DMS114 treated with DMSO at 0.1 percent for 48 hours (cell line): ENCODE measurements at regions not wholly inside any gene's neighbourhood (a gene's known extent, or its start where the extent isn't known, plus 50 kb on each side); places are given as distances from the start of the nearest gene placed in this dataset.
"Not testable (repeated sequence)": the region's sequence is repeated elsewhere in the genome, so short reads cannot be mapped to it uniquely, and the experiment has no call there.

ENCODE experiments used
- DNase-seq: peaks from one replicate; lab custom pipeline; 2025; ENCODE audit not compliant: unreplicated experiment; lab: John Stamatoyannopoulos, UW

DNA sequence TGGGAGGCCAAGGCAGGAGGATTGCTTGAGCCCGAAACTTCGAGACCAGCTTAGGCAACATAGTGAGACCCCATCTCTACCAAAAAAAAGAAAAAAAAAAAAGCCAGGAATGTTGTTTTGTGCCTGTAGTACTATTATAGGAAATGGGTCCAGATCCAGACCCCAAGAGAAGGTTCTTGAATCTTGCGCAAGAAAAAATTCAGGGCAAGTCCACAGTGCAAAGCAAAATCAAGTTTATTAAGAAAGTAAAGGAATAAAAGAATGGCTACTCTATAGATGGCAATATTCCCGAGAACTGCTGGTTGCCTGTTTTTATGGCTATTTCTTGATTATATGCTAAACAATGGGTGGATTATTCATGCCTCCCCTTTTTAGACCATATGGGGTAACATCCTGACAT lies 51.2 kb upstream of the RDX start:
- DNase-seq: no peak

DNA sequence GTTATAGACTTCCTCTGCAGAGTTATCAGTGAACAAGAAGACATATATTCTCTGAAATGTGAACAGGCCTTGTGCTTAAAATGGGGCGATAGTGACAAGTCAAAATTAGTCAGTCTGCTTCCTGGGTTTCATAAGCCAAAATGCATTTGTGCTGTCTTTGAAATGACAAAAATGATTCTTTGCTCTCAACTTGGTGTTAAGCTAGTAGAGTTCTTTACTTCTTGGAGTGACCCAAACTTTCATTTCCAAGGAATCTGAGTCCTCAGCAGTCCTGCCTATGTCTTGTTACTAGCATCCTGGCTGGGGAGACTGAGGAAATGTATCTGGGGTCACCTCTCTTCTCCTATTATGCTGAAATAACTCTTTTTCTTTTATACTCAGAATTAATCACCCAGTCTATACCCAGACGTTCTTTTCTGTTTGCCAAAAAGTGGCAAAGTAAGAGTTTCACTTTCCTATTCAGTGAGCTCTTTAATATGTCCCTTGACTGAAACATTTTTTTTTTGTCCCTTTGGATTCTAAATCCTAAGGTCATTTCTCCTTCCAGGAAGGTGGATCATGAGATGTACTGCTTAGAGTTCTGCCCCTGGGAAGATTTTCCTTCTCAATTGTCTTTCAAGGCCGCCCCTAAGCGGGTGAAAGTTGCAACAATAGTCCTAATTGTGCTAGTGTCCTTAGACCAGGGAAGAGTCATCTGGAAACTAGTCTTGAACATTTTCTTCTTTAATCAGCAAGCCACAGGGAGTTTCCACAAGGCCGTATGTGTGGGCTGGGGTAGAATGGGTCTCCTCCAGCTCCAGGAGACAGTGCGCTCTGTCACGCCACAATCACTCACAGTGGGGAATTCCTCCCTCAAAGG lies 53.0 kb upstream of the RDX start:
- DNase-seq: no peak

DNA sequence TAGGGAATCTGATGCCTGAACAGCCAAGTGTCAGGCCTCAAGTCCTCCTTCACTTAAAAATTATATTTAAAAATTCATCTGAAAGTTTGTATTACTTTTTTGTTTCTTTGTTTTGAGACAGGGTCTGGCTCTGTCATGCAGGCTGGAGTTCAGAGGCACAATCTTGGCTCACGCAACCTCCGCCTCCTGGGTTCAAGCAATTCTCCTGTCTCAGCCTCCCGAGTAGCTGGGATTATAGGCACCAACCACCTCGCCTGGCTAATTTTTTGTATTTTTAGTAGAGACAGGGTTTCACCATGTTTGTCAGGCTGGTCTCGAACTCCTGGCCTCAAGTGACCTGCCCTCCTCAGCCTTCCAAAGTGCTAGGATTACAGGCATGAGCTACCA lies 53.6 kb upstream of the RDX start:
- not testable (repeated sequence) for DNase-seq

DNA sequence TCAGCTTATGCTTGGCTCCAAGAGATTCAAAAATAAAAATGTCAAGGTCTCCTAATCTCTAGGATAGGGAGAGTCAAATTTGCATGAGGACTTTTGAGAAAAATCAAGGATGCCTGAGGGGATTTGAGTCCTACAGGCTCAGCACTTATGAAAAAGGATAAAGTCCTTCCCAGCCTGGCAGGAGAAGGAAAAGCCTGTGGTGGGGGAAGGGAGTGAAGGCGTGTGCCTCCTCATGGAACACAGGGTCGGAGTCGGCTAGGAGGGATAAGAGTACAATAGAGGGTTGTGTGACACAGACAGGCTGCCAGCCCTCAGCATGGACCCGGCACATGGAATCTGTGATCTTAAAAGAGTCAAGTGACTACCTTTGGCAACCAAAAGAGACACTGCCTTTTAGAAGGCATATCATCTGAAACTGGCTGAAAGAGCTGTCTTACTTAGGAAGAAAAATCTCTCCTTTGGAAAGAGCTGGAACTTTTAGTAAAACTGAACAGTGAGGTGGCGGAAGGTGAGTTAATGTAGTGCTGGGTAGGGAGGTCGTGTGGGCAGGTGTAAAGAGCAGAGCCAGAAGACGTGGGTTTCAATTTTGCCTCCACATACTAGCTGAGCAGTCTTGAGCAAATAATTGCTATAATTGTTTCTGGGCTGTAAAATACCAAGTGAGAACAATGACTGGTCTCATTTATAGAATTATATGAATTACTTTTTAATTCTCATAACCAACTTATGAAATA lies 58.8 kb upstream of the RDX start:
- DNase-seq: no peak

DNA sequence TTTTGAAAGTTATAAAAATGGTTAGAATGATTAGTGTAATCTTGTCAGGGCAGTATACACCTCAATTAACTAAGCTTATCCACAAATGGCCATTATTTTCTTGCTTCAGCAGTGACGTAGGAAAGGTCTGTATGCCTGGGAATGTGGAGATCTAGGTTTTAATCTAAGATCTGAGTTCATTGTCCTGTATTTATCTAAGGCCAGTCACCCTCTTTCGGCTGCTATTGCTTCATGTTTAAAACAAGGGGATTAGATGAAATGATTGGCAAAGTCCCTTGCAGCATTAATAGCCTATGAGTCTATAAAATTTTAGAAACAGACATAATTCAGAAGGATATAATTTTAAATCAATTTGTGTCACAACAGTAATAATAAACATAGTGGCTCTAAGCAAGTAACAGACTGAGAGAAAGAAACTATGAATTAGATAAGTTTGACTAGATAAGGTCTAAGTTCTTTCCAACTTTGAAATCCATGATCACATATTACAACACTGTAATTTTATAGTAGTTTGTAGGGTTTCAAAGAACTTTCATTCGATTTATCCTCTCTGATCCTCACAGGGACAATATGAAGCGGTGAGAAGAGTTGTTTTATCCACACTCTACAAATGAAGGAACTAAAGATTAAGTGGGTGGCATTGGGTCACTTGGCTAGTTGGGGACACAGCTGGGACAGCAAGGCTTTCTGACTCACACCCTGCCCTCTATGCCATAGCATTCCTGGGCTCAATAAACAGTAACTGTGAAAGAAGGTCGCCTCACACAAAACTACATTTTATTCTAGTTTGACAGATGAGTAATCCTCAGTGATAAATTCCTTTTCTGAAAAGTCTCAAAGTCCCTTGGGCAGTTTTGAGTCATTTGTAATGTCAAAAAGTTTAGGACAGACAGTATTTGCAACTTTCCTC lies 60.6 kb upstream of the RDX start:
- DNase-seq: no peak

DNA sequence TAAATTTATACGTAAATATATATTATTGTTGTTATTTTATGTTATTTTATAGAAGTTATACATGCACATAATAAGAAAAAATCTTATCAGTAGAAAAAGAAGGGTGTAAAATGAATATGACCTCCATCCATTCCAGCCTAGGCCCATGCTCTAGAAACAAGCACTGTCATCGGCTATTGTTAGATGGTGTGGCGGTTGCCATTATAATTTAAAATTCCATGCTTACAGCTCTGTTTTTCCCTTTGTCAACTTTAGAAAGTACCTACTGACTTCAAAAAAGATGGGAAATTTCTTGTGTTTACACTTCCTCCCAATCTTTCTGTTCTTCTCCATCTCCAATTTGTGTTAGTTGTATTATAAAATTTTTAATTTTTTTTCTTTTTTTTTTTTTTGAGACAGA lies 61.9 kb upstream of the RDX start:
- no peak for DNase-seq

DNA sequence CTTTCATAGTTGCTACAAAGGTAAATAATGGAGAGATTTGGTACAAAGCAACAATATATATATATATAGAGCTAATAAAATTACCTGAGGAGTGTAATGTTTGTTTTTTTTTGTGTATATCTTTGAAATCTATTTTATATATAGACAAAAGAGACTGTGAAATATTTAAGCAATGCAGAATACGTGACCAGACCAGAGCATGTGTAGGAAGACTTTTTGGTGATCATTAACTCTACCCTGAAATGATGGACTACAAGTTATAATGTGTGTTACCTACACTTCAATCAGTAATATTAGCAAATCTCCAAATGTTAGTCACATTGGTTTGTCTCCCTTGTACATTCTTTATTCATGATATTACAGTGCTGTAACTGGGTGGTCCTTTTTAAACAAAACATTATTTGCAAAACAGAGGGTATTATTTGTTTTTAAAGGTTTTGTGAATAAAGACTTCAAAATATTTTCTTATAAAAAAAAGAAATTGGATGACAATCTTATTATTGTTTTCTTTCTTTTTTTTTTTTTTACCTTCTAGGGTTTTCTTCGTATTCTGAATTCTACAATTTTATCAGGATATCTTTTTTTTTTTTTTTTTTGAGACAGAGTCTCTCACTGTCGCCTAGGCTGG lies 64.5 kb upstream of the RDX start:
- not testable (repeated sequence) for DNase-seq

DNA sequence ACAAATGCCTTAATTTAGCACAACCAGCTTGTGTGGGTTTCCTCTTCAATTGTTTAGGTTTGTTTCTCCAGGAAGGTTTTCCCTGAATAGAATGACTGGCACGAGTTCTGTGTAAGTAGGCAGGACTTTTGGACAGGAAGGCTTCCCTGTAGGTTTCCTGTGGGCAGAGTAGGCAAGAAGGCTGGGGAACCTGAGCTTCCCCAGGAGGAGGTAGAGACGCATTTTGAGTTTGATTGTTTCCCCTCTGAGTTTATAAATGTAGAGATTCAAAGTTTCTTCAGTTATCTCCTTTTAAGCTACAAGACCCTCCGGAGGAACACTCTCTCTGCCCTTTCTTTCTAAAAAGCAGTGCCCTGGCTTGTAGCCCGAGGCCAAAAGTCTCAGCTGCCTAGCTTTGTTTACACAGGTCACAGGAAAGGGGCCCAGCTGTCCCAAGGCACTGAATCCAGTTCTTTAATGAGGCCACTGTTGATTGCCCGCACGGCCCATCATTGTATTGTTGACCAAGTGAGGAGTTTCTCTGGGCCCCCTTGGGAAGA lies 66.6 kb upstream of the RDX start:
- no peak for DNase-seq

DNA sequence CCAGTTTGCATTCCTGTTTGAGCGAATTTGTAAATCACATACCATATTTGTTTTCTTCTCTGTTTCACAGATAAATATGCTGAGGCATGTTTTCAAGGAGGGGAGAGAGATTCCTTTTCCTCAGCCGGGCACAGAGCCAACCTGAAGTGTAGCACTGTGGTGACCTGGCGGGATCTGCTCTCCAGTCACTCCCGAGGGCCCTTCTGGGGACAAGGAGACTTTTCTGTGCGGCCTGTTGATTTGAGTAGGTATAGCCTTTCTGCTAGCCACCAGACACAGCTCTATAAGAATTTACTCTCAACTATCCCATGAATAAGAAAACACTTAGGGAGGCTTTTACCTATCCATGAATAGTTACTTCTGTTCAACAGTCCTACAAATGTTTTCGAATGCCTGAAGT lies 63.5 kb upstream of the FDX1 start:
- DNase-seq: no peak

DNA sequence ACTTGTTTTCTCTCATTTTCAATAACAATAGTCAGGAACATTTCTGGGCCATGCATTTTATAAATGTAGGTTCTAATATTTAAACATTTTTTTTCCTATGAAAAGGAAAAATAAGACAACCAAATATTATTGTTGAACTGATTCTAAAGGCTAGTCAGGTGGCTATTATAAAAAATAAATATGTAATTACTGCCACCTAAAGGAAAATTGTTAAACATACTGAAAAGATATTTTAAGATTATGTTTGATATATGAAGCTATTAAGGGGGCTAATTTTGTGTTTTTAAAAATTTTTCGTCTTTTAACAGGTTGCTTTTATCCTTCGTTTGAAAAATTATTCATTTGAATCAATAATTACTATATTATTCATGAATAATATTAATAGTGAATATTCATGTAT lies 62.2 kb upstream of the FDX1 start:
- peak; percentile 4 for DNase-seq

DNA sequence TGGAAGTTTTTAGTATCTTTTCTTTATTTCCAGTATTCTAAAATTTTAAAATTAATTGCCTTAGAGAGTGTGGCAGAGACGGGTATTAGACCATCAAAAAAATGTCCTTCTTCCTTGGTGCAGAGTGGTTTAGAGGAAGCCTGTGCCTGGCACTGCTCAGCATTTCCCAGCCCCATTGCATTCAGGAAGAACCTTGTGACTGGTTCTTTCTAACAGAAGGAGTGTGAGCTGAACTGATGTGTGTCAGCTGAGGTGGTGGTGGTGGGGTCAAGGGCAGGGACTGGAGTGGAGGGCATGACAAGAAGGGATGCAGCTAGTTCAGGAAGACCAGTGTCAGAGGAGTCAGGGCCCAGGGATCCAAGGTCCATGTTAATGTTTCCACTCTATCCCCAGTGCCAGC lies 58.7 kb upstream of the FDX1 start:
- DNase-seq: no peak

DNA sequence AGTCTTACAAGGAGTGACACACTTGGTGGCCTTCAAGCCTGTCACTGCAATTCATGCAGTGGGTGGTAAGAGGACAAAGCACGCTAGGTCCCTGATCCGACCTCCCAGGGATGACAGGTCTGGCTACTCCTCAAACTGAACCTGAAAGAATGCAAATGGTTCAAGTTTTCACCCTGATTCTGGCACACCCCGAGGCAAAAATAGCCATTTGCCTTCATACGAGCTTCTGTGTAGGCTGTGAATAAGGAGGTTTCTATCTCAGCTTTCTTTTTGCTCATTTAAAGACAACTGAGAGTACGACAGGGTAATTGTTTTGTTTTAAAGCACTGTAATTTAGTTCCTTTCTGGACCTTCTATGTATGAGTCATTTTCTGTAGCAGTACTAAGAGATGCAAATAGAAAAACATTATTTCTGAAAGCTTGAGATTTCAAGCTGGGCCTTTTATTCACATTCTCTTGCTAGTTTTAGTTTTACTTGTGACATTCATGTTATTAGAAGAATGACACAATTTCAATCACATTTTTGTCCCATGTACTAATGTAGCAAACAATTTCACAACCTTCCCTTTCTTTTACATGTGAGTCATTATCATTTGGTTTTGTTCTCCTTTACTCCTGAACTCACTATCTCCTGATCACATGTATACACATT lies 56.6 kb upstream of the FDX1 start:
- DNase-seq: no peak

DNA sequence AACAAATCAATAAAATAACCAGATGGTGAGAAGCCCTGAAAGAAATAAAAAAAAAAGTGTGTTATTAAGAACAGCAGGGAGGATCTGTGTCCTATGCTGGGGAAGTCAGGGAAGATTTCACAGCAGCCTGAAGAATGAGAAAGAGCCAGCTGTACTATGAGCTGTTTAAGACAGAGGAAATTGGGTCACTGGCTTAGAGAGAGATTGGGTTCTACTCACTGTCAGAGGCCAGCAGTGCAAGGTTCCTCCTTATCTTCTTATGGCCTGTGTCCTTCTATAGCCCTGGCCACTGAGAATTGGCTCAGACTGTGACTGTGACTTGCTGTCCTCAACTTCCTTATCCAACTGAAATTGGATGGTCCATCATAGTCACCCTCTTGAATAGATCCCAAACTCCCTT lies 54.8 kb upstream of the FDX1 start:
- no peak for DNase-seq

DNA sequence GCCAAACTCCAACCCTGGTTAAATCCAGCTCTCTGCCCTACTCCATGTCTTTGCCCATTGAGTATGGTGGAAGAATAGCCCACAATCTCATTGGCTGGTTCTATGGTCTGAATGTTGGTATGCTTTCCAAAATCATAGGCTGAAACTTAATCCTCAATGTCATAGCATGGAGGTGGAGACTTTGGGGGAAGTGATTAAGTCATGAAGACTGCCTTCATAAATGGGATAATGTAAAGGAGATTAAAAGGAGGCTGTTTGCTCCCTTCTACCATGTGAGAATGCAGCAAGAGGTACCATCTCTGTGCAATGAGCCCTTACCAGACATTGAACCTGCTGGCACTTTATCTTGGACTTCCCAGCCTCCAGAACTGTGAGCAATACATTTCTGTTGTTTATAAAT lies 54.4 kb upstream of the FDX1 start:
- no peak for DNase-seq

DNA sequence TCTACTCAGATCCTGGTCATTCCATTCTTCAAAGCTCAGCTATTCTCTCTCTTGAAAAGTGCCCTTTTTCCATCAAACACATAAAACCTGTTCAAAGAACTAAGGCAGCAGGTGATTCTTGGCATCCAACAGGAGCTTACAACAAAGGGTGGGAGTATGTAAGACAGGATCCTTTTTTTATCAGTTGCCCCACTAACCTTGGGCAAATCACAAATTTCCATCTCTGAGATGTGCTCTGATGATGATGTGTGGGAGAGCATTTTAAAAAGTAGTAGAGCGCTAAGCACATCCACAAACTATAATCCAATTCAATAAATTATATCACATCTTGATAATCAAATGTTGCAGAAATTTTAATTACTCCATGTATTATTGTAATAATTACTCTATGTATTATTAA lies 53.7 kb upstream of the FDX1 start:
- no peak for DNase-seq

DNA sequence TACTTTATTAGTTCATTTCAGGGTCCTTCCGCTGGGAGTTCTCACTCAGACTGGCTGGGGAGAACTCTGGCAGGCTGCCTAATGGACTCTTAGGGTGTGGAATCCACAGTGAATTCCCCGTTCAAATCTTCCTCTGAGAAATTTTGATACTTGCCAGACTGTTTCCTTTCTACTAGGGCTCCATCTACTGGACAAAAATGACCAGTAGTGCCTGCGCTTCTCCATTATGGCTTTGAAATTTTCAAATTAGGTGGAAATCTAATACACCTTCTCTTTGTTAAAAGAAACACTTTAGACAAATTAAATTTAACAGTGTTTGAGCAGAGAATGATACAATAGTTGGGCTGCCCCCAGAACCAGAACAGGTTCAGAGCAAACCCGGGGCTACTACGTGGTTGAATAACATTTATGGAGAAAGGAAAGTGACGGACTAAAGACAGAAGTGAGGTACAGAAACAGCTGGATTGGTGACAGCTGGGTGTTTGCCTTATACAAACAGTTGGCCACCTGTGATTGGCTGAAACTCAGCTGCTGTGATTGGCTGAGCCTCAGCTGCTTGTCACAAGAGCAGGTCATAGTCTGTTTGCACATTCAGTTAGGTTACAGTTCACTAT lies 52.9 kb upstream of the FDX1 start:
- peak; percentile 69 for DNase-seq

DNA sequence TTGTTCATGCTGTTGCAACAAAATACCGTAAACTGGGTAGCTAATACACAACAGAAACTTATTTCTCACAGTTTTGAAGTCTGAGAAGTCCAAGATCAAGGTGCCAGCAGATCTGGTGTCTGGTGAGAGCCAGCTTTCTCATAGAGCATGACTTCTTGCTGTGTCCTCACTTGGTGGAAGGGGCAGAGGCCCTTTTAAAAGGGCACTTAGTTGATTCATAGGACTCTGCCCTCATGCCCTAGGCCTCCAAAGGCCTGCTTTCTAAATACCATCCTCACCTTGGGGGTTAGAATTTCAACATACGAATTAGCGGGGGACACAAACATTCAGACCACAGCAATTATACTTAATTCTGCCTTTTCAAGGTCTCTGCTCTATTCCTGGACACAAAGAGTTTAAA lies 52.3 kb upstream of the FDX1 start:
- no peak for DNase-seq

DNA sequence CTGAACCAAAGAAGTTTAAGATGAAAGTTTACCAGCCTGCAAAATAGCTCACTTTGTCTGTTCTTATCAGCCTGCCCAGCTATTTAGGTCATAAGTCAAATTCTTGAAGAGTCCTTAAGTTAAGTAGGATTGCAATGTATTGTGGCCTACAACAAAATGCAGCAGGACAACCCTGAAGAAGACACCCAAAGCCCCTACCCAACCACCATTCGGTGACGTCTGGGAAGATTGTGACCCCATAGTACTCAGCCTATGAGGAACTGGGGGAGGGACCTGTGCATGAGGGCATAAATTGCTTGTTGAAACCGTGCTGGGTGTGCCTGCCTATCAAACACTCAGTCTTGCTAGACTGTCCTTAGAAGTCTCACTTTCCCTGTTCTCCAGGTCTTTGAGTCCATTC lies 50.5 kb upstream of the FDX1 start:
- DNase-seq: no peak

DNA sequence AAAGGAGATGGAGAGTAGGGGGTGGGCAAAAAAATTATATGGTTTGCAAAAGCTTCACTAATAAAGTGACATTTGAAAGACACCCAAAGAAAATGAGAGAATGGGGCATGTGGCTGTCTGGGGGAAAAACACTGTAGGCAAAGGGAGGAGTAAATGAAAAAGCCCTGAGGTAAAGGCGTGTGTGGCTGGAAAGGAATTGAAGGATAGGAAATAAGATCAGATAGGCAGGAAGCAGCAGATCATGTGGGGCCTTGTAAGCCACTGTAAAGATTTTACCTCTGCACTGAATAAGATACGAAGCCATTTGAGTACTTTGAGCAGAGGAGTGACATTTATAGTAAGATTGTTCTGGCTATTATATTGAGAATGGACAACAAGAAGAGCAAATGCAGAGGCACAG lies 49.8 kb upstream of the FDX1 start:
- DNase-seq: no peak
